ENCODE measurements at regions not wholly inside any gene's neighbourhood (a gene's known extent, or its start where the extent isn't known, plus 50 kb on each side); places are given as distances from the start of the nearest gene placed in this dataset.

DNA sequence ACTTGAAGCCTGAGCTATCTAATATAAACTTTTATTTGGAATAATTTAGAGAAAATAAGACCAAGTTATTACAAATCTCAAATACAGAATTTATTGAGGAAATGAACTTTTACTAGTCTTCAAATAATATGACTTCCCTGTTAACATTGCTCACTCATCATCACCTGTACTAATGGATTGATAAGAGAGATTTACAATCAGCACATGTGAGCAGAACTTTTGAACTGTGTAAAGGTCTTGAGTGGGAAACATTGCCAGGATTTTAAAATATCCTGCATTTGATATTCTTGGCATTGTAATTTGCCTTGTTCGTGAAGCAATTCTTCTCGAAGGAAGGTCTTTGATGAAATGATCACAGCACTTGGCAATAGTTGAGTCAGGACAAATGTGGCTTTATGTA is 111.9 kb downstream of the FGF9 start:
- H3K27me3 ChIP-seq (replicated peaks; ENCODE audit: insufficient read depth): no peaks in the 10 kb centered on the region
- DNase-seq (ENCODE audit: low spot score): no peak
- no peak for ATAC-seq (ENCODE audit: insufficient number of reproducible peaks, low FRiP score, low read depth)
- TF ChIP-seq, protein P1, sequence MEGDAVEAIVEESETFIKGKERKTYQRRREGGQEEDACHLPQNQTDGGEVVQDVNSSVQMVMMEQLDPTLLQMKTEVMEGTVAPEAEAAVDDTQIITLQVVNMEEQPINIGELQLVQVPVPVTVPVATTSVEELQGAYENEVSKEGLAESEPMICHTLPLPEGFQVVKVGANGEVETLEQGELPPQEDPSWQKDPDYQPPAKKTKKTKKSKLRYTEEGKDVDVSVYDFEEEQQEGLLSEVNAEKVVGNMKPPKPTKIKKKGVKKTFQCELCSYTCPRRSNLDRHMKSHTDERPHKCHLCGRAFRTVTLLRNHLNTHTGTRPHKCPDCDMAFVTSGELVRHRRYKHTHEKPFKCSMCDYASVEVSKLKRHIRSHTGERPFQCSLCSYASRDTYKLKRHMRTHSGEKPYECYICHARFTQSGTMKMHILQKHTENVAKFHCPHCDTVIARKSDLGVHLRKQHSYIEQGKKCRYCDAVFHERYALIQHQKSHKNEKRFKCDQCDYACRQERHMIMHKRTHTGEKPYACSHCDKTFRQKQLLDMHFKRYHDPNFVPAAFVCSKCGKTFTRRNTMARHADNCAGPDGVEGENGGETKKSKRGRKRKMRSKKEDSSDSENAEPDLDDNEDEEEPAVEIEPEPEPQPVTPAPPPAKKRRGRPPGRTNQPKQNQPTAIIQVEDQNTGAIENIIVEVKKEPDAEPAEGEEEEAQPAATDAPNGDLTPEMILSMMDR (IDR thresholded peaks at IDR 0.05): no peak
- no peak overlapping the region for H3K4me3 ChIP-seq
- H3K4me1 ChIP-seq (ENCODE audit: control insufficient read depth in 1 of 2, low read depth in 2 of 2): no peaks in the 10 kb centered on the region
- no peaks in the 10 kb centered on the region for H3K36me3 ChIP-seq
- H3K27ac ChIP-seq: no peak overlapping the region
- no peaks in the 10 kb centered on the region for H3K9me3 ChIP-seq

DNA sequence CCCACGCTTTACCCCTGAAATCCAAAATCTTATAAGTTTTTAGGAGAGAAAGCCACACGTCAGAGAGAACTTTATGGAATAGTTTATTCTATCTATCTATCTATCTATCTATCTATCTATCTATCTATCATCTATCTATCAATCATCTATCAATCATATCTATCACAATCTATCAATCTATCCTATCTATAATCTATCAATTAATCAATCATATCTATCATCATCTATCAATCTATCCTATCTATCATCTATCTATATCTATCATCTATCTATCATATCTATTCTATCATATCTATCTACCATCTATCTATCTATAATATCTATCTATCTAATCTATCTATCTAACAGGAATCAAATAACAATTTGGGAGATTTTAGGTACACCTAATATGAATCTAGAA is 115.1 kb downstream of the FGF9 start:
- Histone ChIP-seq H3K27me3 (replicated peaks; ENCODE audit: insufficient read depth) (no peaks in the 10 kb centered on the region), H3K9me3 (no peaks in the 10 kb centered on the region), H3K27ac (no peak overlapping the region), H3K4me3 (no peak overlapping the region), H3K36me3 (no peaks in the 10 kb centered on the region), H3K4me1 (ENCODE audit: control insufficient read depth in 1 of 2, low read depth in 2 of 2) (no peaks in the 10 kb centered on the region)
- DNase-seq (ENCODE audit: low spot score): no peak
- TF ChIP-seq, protein P1 (IDR thresholded peaks at IDR 0.05): no peak
- ATAC-seq (ENCODE audit: insufficient number of reproducible peaks, low FRiP score, low read depth): no peak

DNA sequence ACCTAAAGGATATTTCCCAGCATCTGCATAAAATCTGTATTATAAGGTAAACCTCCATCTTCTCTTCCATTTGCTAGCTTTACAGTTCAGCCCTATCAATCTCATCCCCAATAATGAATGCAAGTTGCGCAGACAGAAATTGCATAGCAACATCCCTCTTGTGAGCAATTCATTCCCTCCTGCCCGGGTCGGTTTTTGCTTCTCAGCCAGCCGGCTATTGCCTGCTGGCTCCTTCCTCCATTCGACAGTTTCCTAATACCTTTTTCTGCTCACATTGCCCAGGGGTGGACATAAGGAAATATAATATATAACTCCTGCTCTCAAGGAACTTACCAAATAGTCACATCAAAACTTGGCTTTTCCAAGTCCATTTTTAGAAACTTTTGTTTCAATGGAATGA is 125.2 kb downstream of the FGF9 start:
- ATAC-seq (ENCODE audit: insufficient number of reproducible peaks, low FRiP score, low read depth) (no peak), DNase-seq (ENCODE audit: low spot score) (no peak)
- TF ChIP-seq, protein P1 (IDR thresholded peaks at IDR 0.05): no peak
- no peaks in the 10 kb centered on the region for H3K9me3 ChIP-seq
- H3K27ac ChIP-seq: no peak overlapping the region
- no peak overlapping the region for H3K4me3 ChIP-seq
- no peaks in the 10 kb centered on the region for H3K36me3 ChIP-seq
- no peaks in the 10 kb centered on the region for H3K4me1 ChIP-seq (ENCODE audit: control insufficient read depth in 1 of 2, low read depth in 2 of 2)
- no peaks in the 10 kb centered on the region for H3K27me3 ChIP-seq (replicated peaks; ENCODE audit: insufficient read depth)

- H3K27me3 ChIP-seq (replicated peaks; ENCODE audit: insufficient read depth): no peaks in the 10 kb centered on the region
- no peaks in the 10 kb centered on the region for H3K4me1 ChIP-seq (ENCODE audit: control insufficient read depth in 1 of 2, low read depth in 2 of 2)
- H3K4me3 ChIP-seq: no peak overlapping the region
- no peaks in the 10 kb centered on the region for H3K9me3 ChIP-seq
- no peaks in the 10 kb centered on the region for H3K36me3 ChIP-seq
- H3K27ac ChIP-seq: no peak overlapping the region
- TF ChIP-seq, protein P1 (IDR thresholded peaks at IDR 0.05): no peak
- no peak for DNase-seq (ENCODE audit: low spot score)
- ATAC-seq (ENCODE audit: insufficient number of reproducible peaks, low FRiP score, low read depth): no peak
These were observed 126.1 kb downstream of the FGF9 start for GRCh38 chr13:21796775-21797514.

DNA sequence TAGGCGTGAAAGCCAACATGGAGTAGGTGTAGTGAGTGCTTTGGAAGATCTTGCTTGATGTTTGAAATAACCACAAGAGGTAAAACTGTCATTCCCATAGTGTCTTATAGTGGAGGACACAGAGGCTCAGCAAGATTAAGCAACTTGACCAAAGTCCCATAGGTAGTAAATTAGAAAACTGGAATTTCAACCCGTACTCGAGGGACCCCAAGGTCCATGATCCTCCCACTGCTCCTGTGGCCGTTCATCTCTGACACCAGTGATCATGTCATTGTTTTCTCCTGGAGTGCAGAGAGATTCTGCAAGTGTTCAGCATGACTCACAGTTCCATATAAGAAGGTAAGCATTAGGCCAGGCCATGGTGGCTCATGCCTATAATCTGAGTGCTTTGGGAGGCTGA is 126.9 kb downstream of the FGF9 start:
- Histone ChIP-seq H3K4me1 (ENCODE audit: control insufficient read depth in 1 of 2, low read depth in 2 of 2) (no peaks in the 10 kb centered on the region), H3K27me3 (replicated peaks; ENCODE audit: insufficient read depth) (no peaks in the 10 kb centered on the region), H3K36me3 (no peaks in the 10 kb centered on the region), H3K27ac (no peak overlapping the region), H3K9me3 (no peaks in the 10 kb centered on the region), H3K4me3 (no peak overlapping the region)
- ATAC-seq (ENCODE audit: insufficient number of reproducible peaks, low FRiP score, low read depth): no peak
- no peak for DNase-seq (ENCODE audit: low spot score)
- TF ChIP-seq, protein P1 (IDR thresholded peaks at IDR 0.05): no peak
